HG02885 (cell line): ENCODE measurements at regions not wholly inside any gene's neighbourhood (a gene's known extent, or its start where the extent isn't known, plus 50 kb on each side); places are given as distances from the start of the nearest gene placed in this dataset.
"Not testable (repeated sequence)": the region's sequence is repeated elsewhere in the genome, so short reads cannot be mapped to it uniquely, and the experiment has no call there.

Experiments
- ATAC-seq: cut with Tn5 transposase; IDR thresholded peaks from one replicate; pipeline ENCODE4 v1.9.1; 2021; ENCODE audit warnings: mild to moderate bottlenecking; ENCODE audit not compliant: unreplicated experiment, poor library complexity

GRCh38 chr12:42902001-42902400 is 312.5 kb upstream of the PRICKLE1 start:
- no peak for ATAC-seq

GRCh38 chr12:42893803-42894202 is 304.3 kb upstream of the PRICKLE1 start:
- no peak for ATAC-seq

GRCh38 chr12:42892702-42893551 is 303.4 kb upstream of the PRICKLE1 start:
- no peak for ATAC-seq

GRCh38 chr12:42887657-42888056 is 298.1 kb upstream of the PRICKLE1 start:
- no peak for ATAC-seq

GRCh38 chr12:42886160-42886559 is 296.6 kb upstream of the PRICKLE1 start:
- ATAC-seq: no peak

- ATAC-seq: no peak
Observed at GRCh38 chr12:42885677-42886076, 296.1 kb upstream of the PRICKLE1 start.

GRCh38 chr12:42884116-42884515 is 294.6 kb upstream of the PRICKLE1 start:
- no peak for ATAC-seq

GRCh38 chr12:42873401-42873800 is 283.9 kb upstream of the PRICKLE1 start:
- no peak for ATAC-seq

- ATAC-seq: no peak
Observed at GRCh38 chr12:42871816-42872215, 282.3 kb upstream of the PRICKLE1 start.

- no peak for ATAC-seq
Observed at GRCh38 chr12:42868291-42868690, 278.7 kb upstream of the PRICKLE1 start.

GRCh38 chr12:42865282-42865681 is 275.7 kb upstream of the PRICKLE1 start:
- ATAC-seq: no peak

- ATAC-seq: no peak
Observed at GRCh38 chr12:42862055-42862454, 272.5 kb upstream of the PRICKLE1 start.

GRCh38 chr12:42860331-42860730 is 270.8 kb upstream of the PRICKLE1 start:
- not testable (repeated sequence) for ATAC-seq

GRCh38 chr12:42859612-42860011 is 270.1 kb upstream of the PRICKLE1 start:
- ATAC-seq: no peak

GRCh38 chr12:42857106-42857505 is 267.6 kb upstream of the PRICKLE1 start:
- ATAC-seq: no peak

- ATAC-seq: no peak
Observed at GRCh38 chr12:42855362-42855950, 265.9 kb upstream of the PRICKLE1 start.

- ATAC-seq: no peak
Observed at GRCh38 chr12:42854826-42855225, 265.3 kb upstream of the PRICKLE1 start.

- no peak for ATAC-seq
Observed at GRCh38 chr12:42854208-42854607, 264.7 kb upstream of the PRICKLE1 start.

GRCh38 chr12:42853370-42854140 is 264.0 kb upstream of the PRICKLE1 start:
- ATAC-seq: no peak

- no peak for ATAC-seq
Observed at GRCh38 chr12:42846782-42847181, 257.2 kb upstream of the PRICKLE1 start.

GRCh38 chr12:42834062-42834461 is 244.5 kb upstream of the PRICKLE1 start:
- no peak for ATAC-seq
